HCT116 (cell line): ENCODE measurements at regions not wholly inside any gene's neighbourhood (a gene's known extent, or its start where the extent isn't known, plus 50 kb on each side); places are given as distances from the start of the nearest gene placed in this dataset.

Experiments
- ATAC-seq: fragments of 200-7000 bp; cut with Tn5 transposase; 2 replicates; pipeline ENCODE4 v1.9.1; 2020; ENCODE audit warnings: mild to moderate bottlenecking, moderate library complexity
- BruUV-seq: library from RNA; stranded (reverse); fragments of 400-500 nt; replicated peaks from 2 replicates; lab custom pipeline; 2021; lab: Mats Ljungman, UMichigan
- CTCF ChIA-PET: fragments of 300-600 bp; sonication (Branson Sonifier 250); formaldehyde crosslinking; loops from one replicate; lab custom pipeline; 2021; ENCODE audit warnings: antibody characterized with exemption; lab: Charles Lee
- POLR2A ChIA-PET: fragments of 300-600, 350-600 bp; sonication (Branson Sonifier 250); formaldehyde crosslinking; loops from one replicate; lab custom pipeline; 2021; ENCODE audit warnings: antibody characterized with exemption; lab: Charles Lee
- RAD21 ChIA-PET, 2 experiments: fragments of 300-600 bp; sonication (Branson Sonifier 250); formaldehyde crosslinking; loops; one replicate each; lab custom pipeline; 2023; ENCODE audit warnings: low total read pairs in 2 of 2; ENCODE audit not compliant: uncharacterized antibody in 2 of 2, unreplicated experiment in 2 of 2, low non-redundant PET in 1 of 2; lab: Charles Lee
- DNase-seq: peaks from one replicate; pipeline ENCODE4 v3.0.0-alpha.2; 2010; ENCODE audit warnings: low read depth, low spot score
- H2AFZ ChIP-seq: fragments of 200-600 bp; shearing (Covaris generic), sonication (generic); 2 replicates; pipeline ENCODE4 v1.6.1; 2017; ENCODE audit warnings: low read depth, mixed run types, mixed read lengths, antibody characterized with exemption, low read length; ENCODE audit not compliant: poor library complexity, severe bottlenecking
- H3K27ac ChIP-seq: 2 replicates; pipeline ENCODE4 v1.5.1; 2012; ENCODE audit warnings: low read depth, low read length
- H3K27me3 ChIP-seq: fragments of 200-600 bp; sonication (generic); 2 replicates; pipeline ENCODE4 v1.6.1; 2016; ENCODE audit warnings: mixed run types, low read length, mixed read lengths; ENCODE audit not compliant: insufficient read depth
- H3K36me3 ChIP-seq, 2 experiments: fragments of 200-500 bp in 1 of 2; fragments of 200-600 bp in 1 of 2; sonication (Bioruptor generic) in 1 of 2; sonication (generic) in 1 of 2; 2 replicates each; pipeline versions ENCODE4 v1.5.1 to v1.6.1; 2014 to 2016; ENCODE audit warnings: low read length in 2 of 2, inconsistent platforms in 1 of 2, mixed read lengths in 1 of 2, mixed run types in 1 of 2; ENCODE audit not compliant: insufficient read depth in 2 of 2, control insufficient read depth in 1 of 2
- H3K4me1 ChIP-seq, 2 experiments: fragments of 200-600 bp in 1 of 2; sonication (generic) in 1 of 2; 2 replicates each; pipeline versions ENCODE4 v1.5.1 to v1.6.1; 2012 to 2017; ENCODE audit warnings: low read length in 2 of 2, inconsistent platforms in 1 of 2, mild to moderate bottlenecking in 1 of 2, mixed read lengths in 1 of 2, mixed run types in 1 of 2, moderate library complexity in 1 of 2; ENCODE audit not compliant: insufficient read depth in 2 of 2, control insufficient read depth in 1 of 2
- H3K4me2 ChIP-seq: fragments of 200-600 bp; sonication (generic); 2 replicates; pipeline ENCODE4 v1.6.1; 2017; ENCODE audit warnings: mixed run types, low read length, mixed read lengths
- H3K4me3 ChIP-seq, 2 experiments: fragments of 200-600 bp in 1 of 2; sonication (generic) in 1 of 2; replicated peaks in 1 of 2; 2 replicates each; pipeline ENCODE4 v1.5.1; 2011 to 2016; ENCODE audit warnings: low read length in 2 of 2, control low read depth in 1 of 2, low read depth in 1 of 2, mild to moderate bottlenecking in 1 of 2, mixed read lengths in 1 of 2, mixed run types in 1 of 2
- H3K79me2 ChIP-seq: fragments of 200-600 bp; sonication (generic); 2 replicates; pipeline ENCODE4 v1.6.1; 2017; ENCODE audit warnings: mild to moderate bottlenecking, mixed run types, low read length, moderate library complexity, mixed read lengths; ENCODE audit not compliant: insufficient read depth
- H3K9ac ChIP-seq: fragments of 200-600 bp; sonication (generic); 2 replicates; pipeline ENCODE4 v1.6.1; 2016; ENCODE audit warnings: low read length, mixed read lengths
- H3K9me2 ChIP-seq: fragments of 200-600 bp; sonication (generic), shearing (Covaris generic); 2 replicates; pipeline ENCODE4 v1.6.1; 2017; ENCODE audit warnings: mixed run types, mild to moderate bottlenecking, moderate library complexity; ENCODE audit not compliant: insufficient read depth
- H3K9me3 ChIP-seq, 2 experiments: fragments of 200-500 bp in 1 of 2; fragments of 200-600 bp in 1 of 2; sonication (Bioruptor generic) in 1 of 2; sonication (generic) in 1 of 2; 2 replicates each; pipeline ENCODE4 v1.6.1; 2014 to 2017; ENCODE audit warnings: low read length in 2 of 2, mixed read lengths in 2 of 2, inconsistent platforms in 1 of 2, low read depth in 1 of 2, mild to moderate bottlenecking in 1 of 2, mixed run types in 1 of 2, moderate library complexity in 1 of 2; ENCODE audit not compliant: control insufficient read depth in 1 of 2, insufficient read depth in 1 of 2
- H4K20me1 ChIP-seq: fragments of 200-600 bp; sonication (generic), shearing (Covaris generic); 2 replicates; pipeline ENCODE4 v1.6.1; 2017; ENCODE audit warnings: mixed run types, mild to moderate bottlenecking, moderate library complexity; ENCODE audit not compliant: insufficient read depth
- CBX3 ChIP-seq: IDR thresholded peaks from 2 replicates; pipeline ENCODE4 v1.6.1; 2012; ENCODE audit warnings: low read depth
- FOSL1 ChIP-seq: IDR thresholded peaks from 2 replicates; pipeline ENCODE4 v1.6.1; 2012; ENCODE audit warnings: low read depth
- POLR2AphosphoS5 ChIP-seq: IDR thresholded peaks from 2 replicates; pipeline ENCODE4 v1.6.1; 2011; ENCODE audit warnings: mild to moderate bottlenecking, low read depth, low read length, moderate library complexity
- TCF7L2 ChIP-seq: IDR thresholded peaks from 2 replicates; pipeline ENCODE4 v1.7.0; 2011; ENCODE audit warnings: borderline replicate concordance, inconsistent platforms; ENCODE audit not compliant: insufficient read depth, insufficient read length; ENCODE audit errors: extremely low read depth
- ZFX ChIP-seq: fragments of 450-650 bp; IDR thresholded peaks from 2 replicates; pipeline ENCODE4 v1.6.1; 2017
- intact Hi-C: fragments of 100-400 bp; cut with micrococcal nuclease; formaldehyde crosslinking; loops from 2 replicates; pipeline ENCODE4 v1.10.0; 2022
- TF ChIP-seq, protein P1 (sequence below): IDR thresholded peaks from 2 replicates; pipeline ENCODE4 v1.6.1; 2011; ENCODE audit warnings: mild to moderate bottlenecking, low read length, moderate library complexity; ENCODE audit not compliant: insufficient replicate concordance; ENCODE audit errors: extremely low read depth
- TF ChIP-seq, protein P2 (sequence below): IDR thresholded peaks from 2 replicates; pipeline ENCODE4 v1.6.1; 2012; ENCODE audit warnings: low read depth

DNA sequence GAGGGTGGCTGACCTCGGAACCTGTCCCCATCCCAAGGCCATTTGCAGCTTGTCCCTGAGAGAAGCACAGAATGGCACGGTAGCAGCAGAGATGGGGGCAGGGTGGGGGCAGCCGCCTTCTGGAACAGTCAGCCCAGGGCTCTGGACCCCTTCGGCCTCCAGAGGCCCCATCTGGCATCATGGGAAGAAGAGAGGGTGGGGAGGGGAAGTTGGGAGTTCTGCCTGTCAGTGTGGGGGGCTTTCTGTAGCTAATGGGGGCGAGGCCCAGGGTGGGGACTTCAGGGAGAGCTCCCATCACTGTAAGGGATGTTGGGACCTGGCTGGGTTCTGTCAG lies 62.9 kb upstream of the ADRA2C start:
- Histone ChIP-seq H3K9me3 (no peaks in the 10 kb centered on the region), H3K79me2 (no peaks in the 10 kb centered on the region), H3K4me2 (no peak overlapping the region), H3K27me3 (peaks cover 16% of the 10 kb centered on the region; the same call in 1 of the 2 replicates), H3K4me3 (no peak overlapping the region), H3K4me1 (no peaks in the 10 kb centered on the region), H3K27ac (no peak overlapping the region), H3K9ac (no peak overlapping the region), H4K20me1 (no peaks in the 10 kb centered on the region), H3K36me3 (no peaks in the 10 kb centered on the region), H2AFZ (no peak overlapping the region), H3K9me2 (no peaks in the 10 kb centered on the region)
- ATAC-seq (no peak), DNase-seq (no peak)
- BruUV-seq: no TSS peak
- intact Hi-C loops: no loop called here
- CTCF ChIA-PET: no interaction called here
- TF ChIP-seq TCF7L2 (no peak), FOSL1 (no peak), ZFX (no peak), CBX3 (no peak), POLR2AphosphoS5 (no peak)
- TF ChIP-seq, protein P1, sequence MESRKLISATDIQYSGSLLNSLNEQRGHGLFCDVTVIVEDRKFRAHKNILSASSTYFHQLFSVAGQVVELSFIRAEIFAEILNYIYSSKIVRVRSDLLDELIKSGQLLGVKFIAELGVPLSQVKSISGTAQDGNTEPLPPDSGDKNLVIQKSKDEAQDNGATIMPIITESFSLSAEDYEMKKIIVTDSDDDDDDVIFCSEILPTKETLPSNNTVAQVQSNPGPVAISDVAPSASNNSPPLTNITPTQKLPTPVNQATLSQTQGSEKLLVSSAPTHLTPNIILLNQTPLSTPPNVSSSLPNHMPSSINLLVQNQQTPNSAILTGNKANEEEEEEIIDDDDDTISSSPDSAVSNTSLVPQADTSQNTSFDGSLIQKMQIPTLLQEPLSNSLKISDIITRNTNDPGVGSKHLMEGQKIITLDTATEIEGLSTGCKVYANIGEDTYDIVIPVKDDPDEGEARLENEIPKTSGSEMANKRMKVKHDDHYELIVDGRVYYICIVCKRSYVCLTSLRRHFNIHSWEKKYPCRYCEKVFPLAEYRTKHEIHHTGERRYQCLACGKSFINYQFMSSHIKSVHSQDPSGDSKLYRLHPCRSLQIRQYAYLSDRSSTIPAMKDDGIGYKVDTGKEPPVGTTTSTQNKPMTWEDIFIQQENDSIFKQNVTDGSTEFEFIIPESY: no peak
- TF ChIP-seq, protein P2, sequence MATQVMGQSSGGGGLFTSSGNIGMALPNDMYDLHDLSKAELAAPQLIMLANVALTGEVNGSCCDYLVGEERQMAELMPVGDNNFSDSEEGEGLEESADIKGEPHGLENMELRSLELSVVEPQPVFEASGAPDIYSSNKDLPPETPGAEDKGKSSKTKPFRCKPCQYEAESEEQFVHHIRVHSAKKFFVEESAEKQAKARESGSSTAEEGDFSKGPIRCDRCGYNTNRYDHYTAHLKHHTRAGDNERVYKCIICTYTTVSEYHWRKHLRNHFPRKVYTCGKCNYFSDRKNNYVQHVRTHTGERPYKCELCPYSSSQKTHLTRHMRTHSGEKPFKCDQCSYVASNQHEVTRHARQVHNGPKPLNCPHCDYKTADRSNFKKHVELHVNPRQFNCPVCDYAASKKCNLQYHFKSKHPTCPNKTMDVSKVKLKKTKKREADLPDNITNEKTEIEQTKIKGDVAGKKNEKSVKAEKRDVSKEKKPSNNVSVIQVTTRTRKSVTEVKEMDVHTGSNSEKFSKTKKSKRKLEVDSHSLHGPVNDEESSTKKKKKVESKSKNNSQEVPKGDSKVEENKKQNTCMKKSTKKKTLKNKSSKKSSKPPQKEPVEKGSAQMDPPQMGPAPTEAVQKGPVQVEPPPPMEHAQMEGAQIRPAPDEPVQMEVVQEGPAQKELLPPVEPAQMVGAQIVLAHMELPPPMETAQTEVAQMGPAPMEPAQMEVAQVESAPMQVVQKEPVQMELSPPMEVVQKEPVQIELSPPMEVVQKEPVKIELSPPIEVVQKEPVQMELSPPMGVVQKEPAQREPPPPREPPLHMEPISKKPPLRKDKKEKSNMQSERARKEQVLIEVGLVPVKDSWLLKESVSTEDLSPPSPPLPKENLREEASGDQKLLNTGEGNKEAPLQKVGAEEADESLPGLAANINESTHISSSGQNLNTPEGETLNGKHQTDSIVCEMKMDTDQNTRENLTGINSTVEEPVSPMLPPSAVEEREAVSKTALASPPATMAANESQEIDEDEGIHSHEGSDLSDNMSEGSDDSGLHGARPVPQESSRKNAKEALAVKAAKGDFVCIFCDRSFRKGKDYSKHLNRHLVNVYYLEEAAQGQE: no peak
- POLR2A ChIA-PET: no interaction called here
- RAD21 ChIA-PET: no interaction called here
